ENCODE measurements at regions not wholly inside any gene's neighbourhood (a gene's known extent, or its start where the extent isn't known, plus 50 kb on each side); places are given as distances from the start of the nearest gene placed in this dataset.

GRCh38 chr15:53074221-53074620 lies 284.1 kb upstream of the ONECUT1 start:
- TF ChIP-seq NR3C1 (IDR thresholded peaks at IDR 0.05), result no peak
- TF ChIP-seq CTCF (IDR thresholded peaks at IDR 0.05), result no peak
- TF ChIP-seq HDAC2 (IDR thresholded peaks at IDR 0.05), result no peak
- no peak for TF ChIP-seq ZSCAN20 (CRISPR knock-in tag; IDR thresholded peaks at IDR 0.05)
- TF ChIP-seq ESRRA (IDR thresholded peaks at IDR 0.05; ENCODE audit: borderline replicate concordance, low read length), result no peak
- TF ChIP-seq MAZ (IDR thresholded peaks at IDR 0.05; ENCODE audit: borderline replicate concordance, low read depth, low read length), result no peak
- no peak for TF ChIP-seq ELK1 (IDR thresholded peaks at IDR 0.05; ENCODE audit: low read depth, low read length)
- no peak for TF ChIP-seq POLR2A (IDR thresholded peaks at IDR 0.05; ENCODE audit: low read length)
- no peak for TF ChIP-seq EP300 (IDR thresholded peaks at IDR 0.05)
- TF ChIP-seq MAX (IDR thresholded peaks at IDR 0.05), result no peak
- no peak for TF ChIP-seq REST (IDR thresholded peaks at IDR 0.05)
